ENCODE measurements at regions not wholly inside any gene's neighbourhood (a gene's known extent, or its start where the extent isn't known, plus 50 kb on each side); places are given as distances from the start of the nearest gene placed in this dataset.

DNA sequence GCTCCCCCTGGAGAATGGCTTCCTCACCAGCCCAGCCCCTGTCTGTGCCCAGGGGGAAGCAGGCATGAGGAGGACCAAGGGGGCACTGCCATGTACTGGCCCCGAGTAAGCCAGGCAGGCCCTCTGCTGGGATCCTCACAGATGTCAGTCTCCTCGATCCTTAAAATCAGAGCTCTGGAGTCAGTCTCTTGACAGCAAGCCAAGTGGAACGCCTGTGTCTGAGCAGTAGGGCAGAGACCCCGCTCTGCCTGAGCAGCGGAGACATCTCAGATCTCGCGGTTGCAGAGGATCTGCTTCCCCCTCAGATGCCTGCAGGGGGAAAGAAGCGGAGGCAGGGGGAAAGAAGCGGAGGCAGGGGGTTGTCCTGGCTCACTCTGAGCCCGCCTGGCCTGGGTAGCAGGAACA, 92.6 kb downstream of the SNX5 start (continued):
- peak in 1 of 2 experiments; percentile 17; a peak in 1 of 4 replicates for TF ChIP-seq RAD21 (IDR thresholded peaks at IDR 0.05 in 1 of 2, conservative IDR thresholded peaks at IDR 0.05 in 1 of 2; ENCODE audit: low read depth in 2 of 2, low read length in 2 of 2)

Measured in H1 (cell line).